Mesodermal cell (in vitro differentiated cells): ENCODE measurements at regions not wholly inside any gene's neighbourhood (a gene's known extent, or its start where the extent isn't known, plus 50 kb on each side); places are given as distances from the start of the nearest gene placed in this dataset.

Experiments
- H3K27ac ChIP-seq: 2 replicates; pipeline ENCODE4 v1.7.0; 2013; ENCODE audit warnings: mild to moderate bottlenecking, low read depth, low read length, moderate library complexity; ENCODE audit not compliant: severe bottlenecking
- H3K36me3 ChIP-seq: 2 replicates; pipeline ENCODE4 v1.7.1; 2013; ENCODE audit warnings: mild to moderate bottlenecking, low read length, moderate library complexity; ENCODE audit not compliant: control insufficient read depth, insufficient read depth
- H3K4me1 ChIP-seq: one replicate; pipeline ENCODE4 v1.7.1; 2013; ENCODE audit warnings: mild to moderate bottlenecking, low read length; ENCODE audit not compliant: insufficient read depth, control insufficient read depth, poor library complexity, severe bottlenecking
- H3K4me3 ChIP-seq: 2 replicates; pipeline ENCODE4 v1.7.0; 2013; ENCODE audit warnings: low read length, control low read depth, mild to moderate bottlenecking; ENCODE audit not compliant: insufficient read depth, poor library complexity, severe bottlenecking; ENCODE audit errors: extremely low read depth
- H3K9me3 ChIP-seq: 2 replicates; pipeline ENCODE4 v1.7.1; 2013; ENCODE audit warnings: mild to moderate bottlenecking, low read length, moderate library complexity; ENCODE audit not compliant: control insufficient read depth
- WGBS, 2 experiments: methylation state at CpG; one replicate each; pipeline ENCODE4 v1.1.5; 2013; ENCODE audit warnings: missing lambda C conversion rate in 2 of 2; ENCODE audit not compliant: insufficient coverage in 2 of 2; 5-methylcytosine and 5-hydroxymethylcytosine counted together

DNA sequence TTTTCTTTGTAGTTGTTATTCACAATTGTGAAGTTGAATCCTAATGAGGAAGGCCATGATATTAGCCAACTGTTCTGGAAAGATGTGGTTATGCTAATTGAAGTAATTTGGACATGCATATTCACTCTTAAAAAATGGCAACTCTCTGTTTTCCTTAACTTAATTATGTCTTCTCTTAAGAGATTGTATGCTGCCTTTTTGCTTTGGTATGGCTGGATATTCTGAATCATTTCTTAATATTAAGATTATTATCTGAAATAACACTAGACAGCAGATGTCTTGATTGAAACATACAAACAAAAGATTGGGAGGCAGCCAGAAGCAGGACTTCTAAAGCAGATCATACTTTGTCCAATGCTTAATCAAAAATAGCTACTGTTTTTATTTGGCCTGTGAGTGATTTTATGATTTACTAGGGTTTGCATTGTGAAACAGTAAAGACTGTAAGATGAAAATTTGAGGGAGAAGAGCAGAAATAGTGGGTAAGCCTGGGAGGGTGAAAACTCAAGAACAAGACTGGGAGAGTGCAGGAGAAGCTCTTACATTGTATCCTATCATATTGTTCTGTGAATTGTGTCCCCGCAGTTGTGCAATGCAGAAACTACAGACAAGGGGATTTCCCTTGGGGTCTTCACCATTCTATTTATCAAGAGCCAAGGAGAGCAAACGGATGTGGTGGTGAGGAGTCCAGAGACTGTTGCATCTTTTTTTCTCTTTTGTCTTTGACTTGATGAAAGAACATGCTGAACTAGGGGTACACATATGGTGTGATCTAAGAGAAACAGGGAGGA, 554.8 kb downstream of the TUSC7 start:
- H3K36me3 ChIP-seq: no peaks in the 10 kb centered on the region
- no CpG with 5 or more reads among the region's 2 CpGs for WGBS, 2 experiments
- H3K4me3 ChIP-seq: no peak overlapping the region
- no peaks in the 10 kb centered on the region for H3K4me1 ChIP-seq
- no peaks in the 10 kb centered on the region for H3K9me3 ChIP-seq
- H3K27ac ChIP-seq: no peak overlapping the region

DNA sequence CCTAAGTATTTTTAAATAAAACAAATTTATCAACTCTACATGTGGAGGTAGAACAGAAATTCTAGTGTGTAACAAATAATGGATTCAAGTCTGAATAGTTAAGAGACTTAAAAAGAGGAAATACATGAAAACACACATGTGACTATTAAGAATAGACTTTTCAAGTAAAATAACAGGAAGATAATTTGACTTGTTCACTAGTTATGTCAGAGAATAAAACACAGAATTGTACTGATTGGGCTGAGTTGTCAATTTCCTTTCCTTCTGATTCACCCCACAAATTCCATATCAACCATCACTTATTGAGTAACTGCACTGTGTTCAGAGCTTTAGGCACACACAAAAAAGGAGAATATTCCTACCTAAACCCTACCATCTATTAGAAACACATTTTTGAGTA, 557.2 kb downstream of the TUSC7 start:
- Histone ChIP-seq H3K4me1 (no peaks in the 10 kb centered on the region), H3K27ac (no peak overlapping the region), H3K4me3 (no peak overlapping the region), H3K36me3 (no peaks in the 10 kb centered on the region), H3K9me3 (no peaks in the 10 kb centered on the region)

DNA sequence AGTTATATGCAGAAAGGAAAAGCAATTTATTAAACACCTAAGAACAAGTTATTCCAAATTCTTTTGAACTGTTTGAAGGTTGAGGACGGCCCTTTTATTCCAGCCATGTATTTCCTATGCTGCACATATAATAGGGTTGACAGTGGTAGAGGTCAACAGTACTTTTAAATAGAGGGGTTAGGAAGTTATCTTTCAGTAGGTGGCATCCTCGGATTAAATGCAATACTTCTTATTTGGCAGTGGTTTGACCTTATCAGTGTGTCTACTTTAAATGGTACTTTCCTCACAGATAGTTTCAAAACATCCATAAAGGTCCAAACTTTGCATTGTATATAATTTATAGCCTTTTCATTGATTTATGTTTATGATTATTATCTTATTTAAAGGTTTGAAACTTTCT, 558.7 kb downstream of the TUSC7 start:
- Histone ChIP-seq H3K27ac (no peak overlapping the region), H3K36me3 (no peaks in the 10 kb centered on the region), H3K4me1 (no peaks in the 10 kb centered on the region), H3K4me3 (no peak overlapping the region), H3K9me3 (no peaks in the 10 kb centered on the region)
- 86% methylated on average over 1 of the region's 2 CpGs; no CpG with 5 or more reads in 1 of the 2 experiments for WGBS, 2 experiments

DNA sequence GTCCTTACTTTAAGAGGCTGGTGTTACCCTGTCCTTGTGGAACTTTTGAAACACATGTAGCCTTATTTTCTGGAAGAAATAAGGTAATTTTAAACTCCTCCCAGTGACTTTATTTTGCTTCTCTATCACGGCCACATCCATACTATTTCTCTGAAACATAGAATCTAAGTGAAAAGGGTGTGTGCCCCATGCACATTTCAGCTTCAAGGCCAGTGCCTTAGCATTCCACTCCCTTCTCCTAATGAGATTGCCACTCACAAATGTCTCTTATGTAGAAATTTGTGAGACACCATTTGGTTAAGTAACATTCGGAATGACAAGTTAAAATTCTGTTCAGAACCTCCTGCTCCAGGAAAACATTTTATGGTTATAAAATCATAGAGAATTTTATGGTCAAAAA, 562.7 kb downstream of the TUSC7 start:
- WGBS, 2 experiments: 100% methylated on average over 1 of the region's 2 CpGs
- Histone ChIP-seq H3K9me3 (no peaks in the 10 kb centered on the region), H3K27ac (no peak overlapping the region), H3K4me1 (no peaks in the 10 kb centered on the region), H3K36me3 (no peaks in the 10 kb centered on the region), H3K4me3 (no peak overlapping the region)

DNA sequence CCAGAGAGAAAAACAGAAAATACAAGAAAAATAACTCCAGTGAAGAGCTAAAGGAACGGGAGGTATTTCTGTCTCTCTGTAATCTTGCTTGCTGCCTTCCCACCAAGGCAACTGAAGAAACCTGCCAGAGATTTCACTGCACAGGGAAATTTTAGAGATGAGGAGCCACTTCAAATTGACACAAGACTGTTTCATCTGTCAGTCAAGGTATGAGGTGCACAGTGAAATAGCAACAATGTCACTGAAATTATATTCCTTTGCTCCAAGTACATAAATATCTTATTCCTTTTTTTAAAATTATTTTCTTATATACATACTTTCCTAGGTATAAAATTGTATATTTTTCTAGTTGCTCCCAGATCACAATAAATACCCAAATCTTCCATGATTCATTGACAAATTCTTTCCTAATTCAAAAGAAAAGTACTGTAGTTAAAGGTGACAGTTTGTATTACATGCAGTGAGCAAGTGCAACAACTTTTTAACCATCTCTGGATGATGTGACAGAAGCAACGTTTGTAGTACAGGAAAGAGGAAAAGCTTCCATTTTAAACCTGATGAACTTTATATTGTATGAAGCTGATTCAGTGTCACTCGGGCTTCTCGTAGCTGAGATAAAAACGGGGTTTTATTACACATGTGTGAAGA, 563.4 kb downstream of the TUSC7 start:
- 74 to 83% methylated on average over 2 to 3 of the region's 5 CpGs for WGBS, 2 experiments
- Histone ChIP-seq H3K9me3 (no peaks in the 10 kb centered on the region), H3K4me3 (no peak overlapping the region), H3K4me1 (no peaks in the 10 kb centered on the region), H3K36me3 (no peaks in the 10 kb centered on the region), H3K27ac (no peak overlapping the region)

DNA sequence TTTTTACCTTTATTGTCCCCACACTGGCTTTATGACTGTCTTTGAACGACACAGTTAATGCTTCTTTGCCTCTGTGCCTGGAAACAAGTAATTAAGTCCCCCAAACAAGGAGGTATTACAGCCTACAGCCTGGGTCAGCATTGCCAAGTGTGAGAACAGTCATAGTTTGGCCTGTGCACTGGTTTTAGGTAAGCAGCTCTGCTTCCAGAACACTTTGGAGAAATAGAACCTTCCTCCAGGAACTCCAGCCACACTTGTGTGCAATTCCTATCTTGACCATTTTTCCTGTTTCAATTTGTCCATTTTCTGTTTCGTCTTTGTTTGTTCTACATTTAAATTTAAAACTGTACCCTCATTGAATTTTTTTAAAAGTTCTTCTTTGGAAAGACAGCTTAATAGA, 568.2 kb downstream of the TUSC7 start:
- Histone ChIP-seq H3K4me3 (no peak overlapping the region), H3K36me3 (no peaks in the 10 kb centered on the region), H3K27ac (no peak overlapping the region), H3K9me3 (no peaks in the 10 kb centered on the region), H3K4me1 (no peaks in the 10 kb centered on the region)
- WGBS, 2 experiments: 27 to 57% methylated on average over 1 of the region's 2 CpGs

DNA sequence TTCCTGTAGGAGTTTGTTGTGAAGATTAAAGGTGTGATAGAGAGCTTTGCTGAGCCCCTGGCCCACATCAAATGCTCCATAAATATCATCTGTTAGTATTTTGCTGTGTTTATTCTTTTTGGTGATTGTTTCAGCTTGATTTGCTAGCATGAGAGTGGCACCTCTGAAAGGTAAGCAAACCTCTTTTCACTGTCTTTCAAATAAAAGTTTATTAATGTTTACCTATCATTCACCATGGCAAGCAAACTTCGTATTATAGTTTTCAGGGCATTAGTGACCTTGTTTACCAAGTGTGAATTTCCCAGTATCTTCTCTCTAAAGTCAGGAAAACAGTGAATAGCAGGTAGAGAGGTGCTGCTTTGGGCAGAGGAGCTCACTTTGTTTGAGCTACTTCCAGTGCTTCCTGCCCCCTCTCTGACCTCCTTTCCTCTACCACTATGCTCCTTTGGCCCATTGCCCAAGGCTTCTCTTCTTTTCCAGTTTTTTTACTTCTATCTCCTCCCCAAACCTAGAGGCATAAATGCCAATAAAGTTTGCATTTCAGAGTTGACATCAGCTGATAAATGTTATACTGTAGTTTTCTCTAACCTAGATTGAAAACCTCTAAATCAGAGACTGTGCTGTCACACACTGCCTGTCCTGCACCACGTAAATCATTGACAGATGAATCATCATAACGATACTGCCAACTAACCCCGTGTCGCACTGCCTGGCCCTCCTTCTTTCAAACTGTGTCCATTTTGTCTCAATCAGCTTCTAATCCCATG, 569.0 kb downstream of the TUSC7 start:
- H3K9me3 ChIP-seq: no peaks in the 10 kb centered on the region
- no peaks in the 10 kb centered on the region for H3K4me1 ChIP-seq
- H3K4me3 ChIP-seq: no peak overlapping the region
- H3K27ac ChIP-seq: no peak overlapping the region
- H3K36me3 ChIP-seq: no peaks in the 10 kb centered on the region
- WGBS, 2 experiments: 80 to 88% methylated on average over 1 to 4 of the region's 5 CpGs

DNA sequence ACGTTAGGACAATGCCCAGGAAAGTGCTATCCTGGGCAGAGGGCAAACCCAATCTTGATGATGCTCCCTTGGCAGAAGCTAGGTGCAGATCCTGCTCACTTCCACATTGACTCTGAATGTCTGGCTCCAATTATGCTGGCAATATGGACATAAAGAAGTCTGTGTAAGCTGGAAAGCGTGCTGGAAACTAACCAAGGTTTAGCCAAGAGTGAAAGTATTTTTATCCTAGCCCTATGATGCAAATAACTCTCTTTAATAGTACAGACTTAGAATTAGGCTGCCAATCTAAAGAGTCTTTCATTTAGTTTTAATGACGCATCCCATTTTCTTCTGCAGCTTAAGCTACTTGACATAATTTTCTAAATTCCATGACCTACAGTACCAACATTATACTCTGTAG, 571.8 kb downstream of the TUSC7 start:
- Histone ChIP-seq H3K4me1 (no peaks in the 10 kb centered on the region), H3K27ac (no peak overlapping the region), H3K9me3 (no peaks in the 10 kb centered on the region), H3K4me3 (no peak overlapping the region), H3K36me3 (no peaks in the 10 kb centered on the region)
- WGBS, 2 experiments: 85 to 100% methylated on average over 1 of the region's 3 CpGs

DNA sequence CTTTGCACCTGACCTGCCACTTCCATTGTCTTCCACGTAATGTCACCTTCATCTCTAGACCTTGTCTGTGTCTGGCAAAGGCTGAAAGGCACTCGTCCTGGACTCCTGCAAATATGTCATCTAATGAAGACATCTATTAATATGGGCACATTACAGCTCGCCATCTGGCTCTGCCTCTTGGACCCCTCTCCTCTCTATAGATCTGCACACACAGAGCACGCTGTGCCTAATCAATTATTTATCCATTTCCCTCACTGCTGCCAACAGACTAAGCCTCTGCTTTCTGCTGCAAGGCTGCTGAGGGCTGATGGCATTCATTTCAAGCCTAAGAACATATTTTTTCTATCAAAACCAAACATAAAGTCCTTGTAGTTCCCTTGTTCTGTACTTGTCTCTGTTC, 573.0 kb downstream of the TUSC7 start:
- 77 to 90% methylated on average over 3 to 4 of the region's 4 CpGs for WGBS, 2 experiments
- Histone ChIP-seq H3K27ac (no peak overlapping the region), H3K4me1 (no peaks in the 10 kb centered on the region), H3K36me3 (no peaks in the 10 kb centered on the region), H3K9me3 (no peaks in the 10 kb centered on the region), H3K4me3 (no peak overlapping the region)

DNA sequence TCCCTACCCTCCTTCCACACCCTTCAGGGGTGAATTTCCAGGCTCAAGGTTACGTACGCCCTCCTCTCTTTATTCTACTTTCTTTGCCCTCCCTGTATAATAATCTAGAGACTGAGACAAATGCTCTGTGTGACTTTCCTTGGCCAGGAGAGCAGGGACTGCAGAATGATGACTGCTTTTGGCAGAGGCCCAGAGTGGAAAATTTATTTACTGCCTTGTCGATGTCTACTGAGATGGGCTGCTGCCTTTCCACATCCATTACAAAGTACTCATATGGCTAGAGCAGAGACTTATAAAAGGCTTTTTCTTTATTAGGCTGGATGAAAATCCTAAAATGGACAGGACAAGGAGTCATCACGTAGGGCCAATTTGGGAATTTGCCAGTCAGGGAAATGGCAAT, 576.2 kb downstream of the TUSC7 start:
- Histone ChIP-seq H3K4me1 (no peaks in the 10 kb centered on the region), H3K36me3 (no peaks in the 10 kb centered on the region), H3K27ac (no peak overlapping the region), H3K4me3 (no peak overlapping the region), H3K9me3 (no peaks in the 10 kb centered on the region)
- 36 to 50% methylated on average over 1 of the region's 4 CpGs for WGBS, 2 experiments

DNA sequence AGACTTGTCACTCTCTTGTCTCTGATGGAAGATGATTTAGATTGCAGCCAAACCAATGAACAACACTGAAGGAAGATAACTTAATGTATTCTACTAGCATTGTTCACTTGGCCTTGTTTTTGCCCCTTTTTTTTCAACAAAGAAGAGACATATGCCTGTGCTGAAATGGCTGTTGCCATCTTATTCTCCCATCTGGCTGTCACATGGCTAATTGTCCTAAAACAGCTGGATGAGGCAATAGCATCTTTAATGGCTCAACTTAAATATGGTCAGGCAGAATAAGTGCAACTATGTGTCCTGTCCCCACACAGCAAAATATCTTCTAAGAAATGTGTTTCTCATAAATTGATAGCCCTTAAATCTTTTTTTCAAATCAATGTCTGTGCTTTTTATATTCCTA, 576.9 kb downstream of the TUSC7 start:
- Histone ChIP-seq H3K27ac (no peak overlapping the region), H3K4me1 (no peaks in the 10 kb centered on the region), H3K4me3 (no peak overlapping the region), H3K9me3 (no peaks in the 10 kb centered on the region), H3K36me3 (no peaks in the 10 kb centered on the region)
